HG02973 (cell line): ENCODE measurements at regions not wholly inside any gene's neighbourhood (a gene's known extent, or its start where the extent isn't known, plus 50 kb on each side); places are given as distances from the start of the nearest gene placed in this dataset.
"Not testable (repeated sequence)": the region's sequence is repeated elsewhere in the genome, so short reads cannot be mapped to it uniquely, and the experiment has no call there.

Experiments
- ATAC-seq: cut with Tn5 transposase; IDR thresholded peaks from one replicate; pipeline ENCODE4 v1.9.1; 2021; ENCODE audit warnings: moderate library complexity; ENCODE audit not compliant: unreplicated experiment

DNA sequence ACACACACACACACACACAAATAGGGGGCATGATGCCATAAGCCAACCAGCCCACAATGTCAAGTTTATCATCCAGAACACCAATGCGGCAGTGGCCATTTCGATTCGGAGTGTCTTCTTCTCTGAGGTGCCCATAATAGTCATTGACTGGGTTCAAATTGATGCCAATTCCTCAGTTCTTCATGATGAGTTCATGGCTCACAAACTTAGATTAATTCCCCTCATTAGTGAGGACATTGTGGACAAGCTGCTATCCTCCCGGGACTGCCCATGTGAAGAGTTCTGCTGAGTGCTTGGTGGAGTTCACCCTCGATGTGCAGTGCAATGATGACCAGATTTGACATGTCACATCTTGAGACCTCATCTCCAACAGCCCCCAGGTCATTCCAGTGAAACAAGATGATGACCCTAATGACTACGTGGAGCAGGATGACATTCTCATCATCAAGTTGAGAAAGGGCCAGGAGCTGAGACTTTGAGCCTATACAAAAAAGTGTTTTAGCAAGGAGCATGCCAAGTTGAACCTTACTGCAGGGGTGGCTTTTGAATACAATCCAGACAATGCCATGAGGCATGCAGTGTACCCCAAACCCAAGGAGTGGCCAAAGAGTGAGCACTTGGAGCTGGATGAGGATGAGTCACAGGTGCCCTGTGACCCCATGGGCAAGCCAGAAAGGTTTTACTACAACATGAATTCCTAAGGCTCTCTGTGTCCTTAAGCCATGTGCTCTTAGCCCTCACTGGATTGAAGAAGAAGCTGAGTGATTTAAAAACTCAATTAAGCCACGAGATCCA is 211.6 kb upstream of the SAMSN1 start:
- ATAC-seq = no peak

DNA sequence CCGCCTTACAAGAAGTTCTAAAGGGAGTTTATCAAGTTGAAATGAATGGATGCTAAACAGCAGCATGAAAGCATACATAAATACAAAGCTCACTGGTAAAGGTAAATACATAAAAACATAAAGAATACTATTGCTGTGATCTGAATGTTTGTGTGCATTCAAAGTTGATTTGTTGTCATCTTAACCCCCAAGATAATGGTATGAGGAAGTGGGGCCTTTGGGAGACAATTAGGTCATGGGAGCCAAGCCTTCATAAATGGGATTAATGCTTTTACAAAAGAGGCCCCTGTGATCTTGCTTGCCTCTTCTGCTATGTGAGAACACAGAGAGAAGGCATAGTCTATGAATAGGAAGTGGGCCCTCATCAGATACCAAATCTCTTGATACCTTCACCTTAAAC is 209.0 kb upstream of the SAMSN1 start:
- no peak for ATAC-seq

DNA sequence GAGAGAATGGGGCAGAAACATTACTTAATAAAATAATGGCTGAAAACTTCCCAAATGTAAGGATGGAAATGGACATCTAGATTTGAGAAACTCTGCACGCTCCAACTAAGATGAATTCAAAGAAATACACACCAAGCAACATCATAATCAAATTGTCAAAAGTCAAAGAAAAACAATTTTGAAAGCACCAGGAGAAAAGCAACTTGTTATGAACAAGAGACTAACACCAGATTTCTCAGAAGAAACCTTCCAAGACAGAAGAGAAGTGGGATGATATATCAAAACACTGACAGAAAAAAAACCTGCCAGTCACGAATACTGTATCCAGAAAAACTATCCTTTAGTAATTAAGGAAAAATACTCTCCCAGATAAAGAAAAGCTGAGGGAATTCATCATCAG is 208.6 kb upstream of the SAMSN1 start:
- no peak for ATAC-seq

- no peak for ATAC-seq
Observed at GRCh38 chr21:14754259-14754604, 208.1 kb upstream of the SAMSN1 start.

- no peak for ATAC-seq
Observed at GRCh38 chr21:14753466-14754258, 207.5 kb upstream of the SAMSN1 start.

DNA sequence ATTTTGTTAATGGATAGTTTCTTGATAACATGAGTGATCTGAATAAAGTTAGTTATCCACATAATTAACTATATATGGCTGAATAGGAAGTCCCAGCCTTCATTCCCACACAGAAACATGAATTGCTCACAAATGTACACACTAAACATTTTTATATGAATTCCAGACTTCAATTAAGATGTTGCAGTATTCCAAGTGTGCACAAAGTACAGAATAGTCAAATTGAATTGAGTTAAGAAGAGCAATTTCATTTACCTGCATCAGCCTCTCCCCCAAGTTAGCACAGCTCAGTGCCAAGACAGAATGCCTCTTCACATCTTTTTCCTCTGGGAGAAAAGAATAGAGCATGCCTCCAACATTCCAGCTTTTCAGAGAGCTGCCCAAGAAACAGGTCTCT is 207.0 kb upstream of the SAMSN1 start:
- ATAC-seq = no peak

- no peak for ATAC-seq
Observed at GRCh38 chr21:14752345-14752909, 206.3 kb upstream of the SAMSN1 start.

GRCh38 chr21:14751602-14752344 is 205.7 kb upstream of the SAMSN1 start:
- no peak for ATAC-seq

GRCh38 chr21:14751011-14751410 is 204.9 kb upstream of the SAMSN1 start:
- ATAC-seq = no peak

DNA sequence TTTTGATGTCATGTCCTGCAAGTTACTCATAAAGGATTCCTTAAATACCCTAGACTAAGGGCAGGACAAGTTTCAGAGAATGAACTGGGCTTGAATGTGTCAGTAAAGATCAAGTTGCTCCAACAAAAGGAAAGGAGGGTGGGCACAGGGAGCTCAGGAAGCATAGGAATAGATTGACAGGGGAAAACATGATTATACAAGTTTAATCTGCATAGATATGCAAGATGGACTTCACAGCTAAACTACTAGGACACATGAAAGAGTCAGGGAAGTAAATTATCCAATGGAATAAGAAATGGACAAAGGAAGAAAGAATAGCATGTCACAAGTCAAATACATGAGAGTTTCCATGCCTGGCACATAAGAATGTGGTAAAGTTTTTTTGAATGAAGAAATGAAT is 203.9 kb upstream of the SAMSN1 start:
- ATAC-seq = no peak

DNA sequence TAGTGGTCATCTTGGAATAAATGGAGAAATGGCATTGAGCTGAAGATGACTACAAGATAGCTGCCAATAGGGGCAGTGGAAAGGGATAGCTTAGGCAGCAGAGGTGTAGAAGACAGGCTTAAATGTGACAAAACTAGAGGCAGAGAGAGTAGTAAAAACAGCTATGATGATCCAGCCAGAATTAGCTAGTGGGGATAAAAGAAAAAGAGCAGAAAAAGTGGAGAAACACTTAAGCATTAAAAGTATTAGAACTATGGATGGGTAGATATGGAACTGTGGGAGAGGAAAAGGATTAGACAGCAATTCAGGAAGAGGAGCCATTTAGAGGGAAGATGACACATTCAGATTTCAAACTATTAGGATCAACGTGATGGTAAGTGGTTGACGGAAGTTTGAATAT is 202.5 kb upstream of the SAMSN1 start:
- no peak for ATAC-seq

DNA sequence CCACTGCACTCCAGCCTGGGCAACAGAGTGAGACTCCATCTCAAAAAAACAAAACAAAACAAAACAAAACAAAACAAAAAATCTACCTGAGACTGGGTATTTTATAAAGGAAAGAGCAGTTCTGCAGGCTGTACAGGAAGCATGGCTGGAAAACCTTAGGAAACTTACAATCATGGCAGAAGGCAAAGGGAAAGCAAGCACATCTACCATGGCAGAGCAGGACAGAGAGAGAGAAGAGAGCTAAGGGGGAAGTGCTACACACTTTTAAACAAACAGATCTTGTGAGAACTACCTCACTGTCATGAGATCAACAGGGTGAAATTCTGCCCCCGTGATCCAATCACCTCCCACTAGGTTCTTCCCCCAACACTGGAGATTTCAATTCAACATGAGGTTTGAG is 198.3 kb upstream of the SAMSN1 start:
- no peak for ATAC-seq

DNA sequence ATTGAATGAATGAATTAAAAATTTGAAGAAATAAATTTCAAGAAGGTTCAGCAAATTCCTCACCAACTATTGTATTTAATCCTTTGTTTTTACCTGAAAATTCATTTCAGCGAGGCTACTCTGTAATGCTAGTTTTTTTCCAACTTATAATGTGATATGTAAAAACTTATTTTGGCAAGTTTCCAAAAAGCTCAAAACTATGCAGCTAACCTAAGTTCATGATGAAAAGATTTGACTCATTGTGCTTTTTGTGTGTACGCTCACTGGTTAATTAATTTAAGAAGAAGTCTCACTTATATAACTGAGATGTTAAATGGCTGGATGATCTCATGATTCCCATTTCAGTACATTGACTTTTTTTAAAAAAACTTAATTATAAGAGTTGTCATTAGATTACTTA is 196.0 kb upstream of the SAMSN1 start:
- ATAC-seq = no peak

DNA sequence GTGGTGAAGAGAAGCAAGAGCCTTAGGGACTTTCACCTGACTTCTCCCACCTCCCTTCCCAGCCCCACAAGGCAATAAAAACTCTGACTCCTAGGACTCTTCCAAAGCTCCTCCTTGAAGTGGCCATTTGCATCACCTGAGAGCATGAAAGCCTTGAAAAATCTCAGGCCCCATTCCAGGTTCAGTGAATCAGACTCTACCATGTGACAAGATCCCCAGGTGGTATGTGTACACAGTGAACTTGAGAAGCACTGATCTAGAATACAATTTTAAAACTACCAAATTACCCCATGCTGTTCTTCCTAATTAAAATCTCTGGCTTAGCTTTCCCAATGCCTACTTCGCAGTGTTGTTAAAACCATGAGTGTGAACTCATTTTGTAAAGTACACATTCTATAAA is 195.1 kb upstream of the SAMSN1 start:
- no peak for ATAC-seq

- ATAC-seq = no peak
Observed at GRCh38 chr21:14740692-14741091, 194.6 kb upstream of the SAMSN1 start.

DNA sequence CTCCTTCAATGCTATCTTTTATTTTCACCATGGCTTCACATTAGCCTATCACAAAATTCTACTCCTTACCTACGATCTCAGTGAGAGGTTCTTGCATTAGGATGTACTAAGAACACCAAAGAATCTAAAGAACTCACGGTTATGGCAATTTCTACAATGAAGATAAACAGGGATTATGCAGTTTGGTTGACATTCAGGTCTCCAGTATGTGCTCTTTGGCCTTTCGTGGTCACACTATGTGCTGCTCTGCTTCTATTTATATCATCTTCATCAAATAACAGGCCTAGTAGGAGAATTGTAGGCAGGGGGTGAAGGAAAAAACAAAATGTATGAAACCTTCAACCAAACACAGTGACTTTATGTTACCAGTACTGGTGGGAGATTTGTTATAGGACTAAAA is 194.0 kb upstream of the SAMSN1 start:
- ATAC-seq = no peak

DNA sequence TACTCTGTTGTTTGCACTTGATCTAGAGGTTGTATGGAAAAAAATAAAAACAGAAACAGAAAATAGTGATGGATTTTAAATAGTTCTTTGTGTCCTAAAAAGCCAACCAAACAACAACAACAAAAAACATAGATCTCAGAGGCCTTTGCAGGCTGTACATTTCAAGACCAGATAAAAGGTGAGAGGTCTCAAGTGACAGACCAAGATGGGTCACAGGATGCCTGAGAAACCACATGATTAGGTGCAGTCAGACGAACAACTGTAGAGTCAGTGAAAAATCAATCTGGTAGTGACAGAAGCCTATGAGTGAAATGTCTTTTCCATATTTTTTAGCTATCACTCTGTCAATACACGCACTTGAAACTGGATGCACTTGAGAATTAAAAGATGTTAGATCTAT is 193.5 kb upstream of the SAMSN1 start:
- ATAC-seq = no peak

DNA sequence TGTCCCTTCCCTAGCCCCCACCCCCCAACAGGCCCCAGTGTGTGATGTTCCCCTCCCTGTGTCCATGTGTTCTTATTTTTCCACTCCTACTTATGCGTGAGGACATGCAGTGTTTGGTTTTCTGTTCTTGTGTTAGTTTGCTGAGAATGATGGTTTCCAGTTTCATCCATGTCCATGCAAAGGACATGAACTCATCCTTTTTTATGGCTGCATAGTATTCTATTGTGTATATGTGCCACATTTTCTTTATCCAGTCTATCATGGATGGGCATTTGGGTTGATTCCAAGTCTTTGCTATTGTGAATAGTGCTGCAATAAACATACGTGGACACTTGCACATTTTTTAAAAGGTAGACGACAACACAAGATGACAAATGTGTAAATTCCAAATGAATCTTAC is 192.5 kb upstream of the SAMSN1 start:
- ATAC-seq = not testable (repeated sequence)

- ATAC-seq = no peak
Observed at GRCh38 chr21:14737922-14738321, 191.8 kb upstream of the SAMSN1 start.

- ATAC-seq = no peak
Observed at GRCh38 chr21:14737284-14737691, 191.2 kb upstream of the SAMSN1 start.

- ATAC-seq = no peak
Observed at GRCh38 chr21:14736672-14737071, 190.6 kb upstream of the SAMSN1 start.
